HEK293 (cell line): ENCODE measurements at regions not wholly inside any gene's neighbourhood (a gene's known extent, or its start where the extent isn't known, plus 50 kb on each side); places are given as distances from the start of the nearest gene placed in this dataset.

ENCODE experiments used
- CTCF ChIA-PET: fragments of 350-600 bp; formaldehyde crosslinking; extraction: SDS; loops from one replicate; lab custom pipeline; 2021; ENCODE audit warnings: antibody characterized with exemption; lab: Yijun Ruan, JAX
- POLR2A ChIA-PET: fragments of 300-600 bp; formaldehyde crosslinking; extraction: SDS; loops from one replicate; lab custom pipeline; 2020; ENCODE audit warnings: antibody characterized with exemption, inconsistent platforms; lab: Yijun Ruan, JAX
- H3K27ac ChIP-seq: fragments of 200-500 bp; sonication (Bioruptor generic); 2 replicates; pipeline ENCODE4 v1.5.1; 2014; ENCODE audit warnings: low read depth, low read length, control low read depth, inconsistent platforms; ENCODE audit errors: extremely low read depth
- H3K36me3 ChIP-seq, 2 experiments: fragments of 200-500 bp in 1 of 2; sonication (Bioruptor generic) in 1 of 2; 1 replicate in 1 of 2; 2 replicates in 1 of 2; pipeline ENCODE4 v1.5.1; 2014 to 2017; ENCODE audit warnings: inconsistent platforms in 2 of 2, low read length in 2 of 2; ENCODE audit not compliant: control insufficient read depth in 2 of 2, insufficient read depth in 1 of 2
- H3K4me1 ChIP-seq: fragments of 200-500 bp; sonication (Bioruptor generic); 2 replicates; pipeline ENCODE4 v1.5.1; 2014; ENCODE audit warnings: mild to moderate bottlenecking, low read length, inconsistent platforms; ENCODE audit not compliant: control insufficient read depth, insufficient read depth
- H3K4me3 ChIP-seq: 2 replicates; pipeline ENCODE4 v1.5.1; 2011; ENCODE audit warnings: low read depth, mild to moderate bottlenecking, control low read depth, low read length, moderate library complexity
- H3K9me3 ChIP-seq: fragments of 200-500 bp; sonication (Bioruptor generic); 2 replicates; pipeline ENCODE4 v1.5.1; 2014; ENCODE audit warnings: low read depth, low read length, inconsistent platforms; ENCODE audit not compliant: control insufficient read depth, insufficient read depth
- EGR2 ChIP-seq: fragments of 450-650 bp; formaldehyde crosslinking; IDR thresholded peaks from 2 replicates; pipeline ENCODE4 v1.5.1; 2016; ENCODE audit warnings: low read depth, missing biosample characterization, missing genetic modification characterization
- GFI1B ChIP-seq: fragments of 450-650 bp; formaldehyde crosslinking; IDR thresholded peaks from 2 replicates; pipeline ENCODE4 v1.5.1; 2016; ENCODE audit warnings: missing biosample characterization, missing genetic modification characterization
- ZBTB8A ChIP-seq: fragments of 450-650 bp; formaldehyde crosslinking; IDR thresholded peaks from 2 replicates; pipeline ENCODE4 v1.5.1; 2016; ENCODE audit warnings: missing biosample characterization, missing genetic modification characterization
- ZFHX2 ChIP-seq: fragments of 450-650 bp; formaldehyde crosslinking; conservative IDR thresholded peaks from 2 replicates; pipeline ENCODE4 v1.5.1; 2016; ENCODE audit warnings: missing biosample characterization, missing genetic modification characterization
- ZIC2 ChIP-seq: fragments of 450-650 bp; formaldehyde crosslinking; IDR thresholded peaks from 2 replicates; pipeline ENCODE4 v1.5.1; 2016; ENCODE audit warnings: missing biosample characterization, missing genetic modification characterization
- ZNF140 ChIP-seq: fragments of 450-650 bp; formaldehyde crosslinking; IDR thresholded peaks from 2 replicates; pipeline ENCODE4 v1.5.1; 2016; ENCODE audit warnings: missing biosample characterization, missing genetic modification characterization
- ZNF341 ChIP-seq: fragments of 450-650 bp; formaldehyde crosslinking; IDR thresholded peaks from 2 replicates; pipeline ENCODE4; 2016; ENCODE audit warnings: low read depth, missing biosample characterization, missing genetic modification characterization
- ZNF423 ChIP-seq: fragments of 450-650 bp; formaldehyde crosslinking; IDR thresholded peaks from 2 replicates; pipeline ENCODE4 v1.5.1; 2016; ENCODE audit warnings: missing biosample characterization, missing genetic modification characterization
- ZNF596 ChIP-seq: fragments of 450-650 bp; IDR thresholded peaks from 2 replicates; pipeline ENCODE4 v1.5.0; 2018; ENCODE audit warnings: missing biosample characterization, mild to moderate bottlenecking, missing genetic modification characterization, moderate library complexity
- ZNF600 ChIP-seq: fragments of 450-650 bp; formaldehyde crosslinking; IDR thresholded peaks from 2 replicates; pipeline ENCODE4 v1.5.1; 2016; ENCODE audit warnings: missing biosample characterization, missing genetic modification characterization
- TF ChIP-seq, protein P1 (sequence below): fragments of 450-650 bp; formaldehyde crosslinking; IDR thresholded peaks from 2 replicates; pipeline ENCODE4 v1.5.1; 2016; ENCODE audit warnings: missing biosample characterization, missing genetic modification characterization
- TF ChIP-seq, protein P2 (sequence below): fragments of 450-650 bp; formaldehyde crosslinking; IDR thresholded peaks from 2 replicates; pipeline ENCODE4 v1.5.1; 2017; ENCODE audit warnings: missing biosample characterization, missing genetic modification characterization
- TF ChIP-seq, protein P3 (sequence below): fragments of 450-650 bp; formaldehyde crosslinking; IDR thresholded peaks from 2 replicates; pipeline ENCODE4 v1.5.1; 2016; ENCODE audit warnings: missing biosample characterization, missing genetic modification characterization
- TF ChIP-seq, protein P4 (sequence below): fragments of 450-650 bp; formaldehyde crosslinking; IDR thresholded peaks from 2 replicates; pipeline ENCODE4 v1.5.1; 2016; ENCODE audit warnings: missing biosample characterization, missing genetic modification characterization
- TF ChIP-seq, protein P5 (sequence below): fragments of 450-650 bp; formaldehyde crosslinking; IDR thresholded peaks from 2 replicates; pipeline ENCODE4 v1.5.1; 2017; ENCODE audit warnings: missing biosample characterization, missing genetic modification characterization
- TF ChIP-seq, protein P6 (sequence below): fragments of 450-650 bp; formaldehyde crosslinking; IDR thresholded peaks from 2 replicates; pipeline ENCODE4 v1.5.1; 2017; ENCODE audit warnings: missing biosample characterization, missing genetic modification characterization

DNA sequence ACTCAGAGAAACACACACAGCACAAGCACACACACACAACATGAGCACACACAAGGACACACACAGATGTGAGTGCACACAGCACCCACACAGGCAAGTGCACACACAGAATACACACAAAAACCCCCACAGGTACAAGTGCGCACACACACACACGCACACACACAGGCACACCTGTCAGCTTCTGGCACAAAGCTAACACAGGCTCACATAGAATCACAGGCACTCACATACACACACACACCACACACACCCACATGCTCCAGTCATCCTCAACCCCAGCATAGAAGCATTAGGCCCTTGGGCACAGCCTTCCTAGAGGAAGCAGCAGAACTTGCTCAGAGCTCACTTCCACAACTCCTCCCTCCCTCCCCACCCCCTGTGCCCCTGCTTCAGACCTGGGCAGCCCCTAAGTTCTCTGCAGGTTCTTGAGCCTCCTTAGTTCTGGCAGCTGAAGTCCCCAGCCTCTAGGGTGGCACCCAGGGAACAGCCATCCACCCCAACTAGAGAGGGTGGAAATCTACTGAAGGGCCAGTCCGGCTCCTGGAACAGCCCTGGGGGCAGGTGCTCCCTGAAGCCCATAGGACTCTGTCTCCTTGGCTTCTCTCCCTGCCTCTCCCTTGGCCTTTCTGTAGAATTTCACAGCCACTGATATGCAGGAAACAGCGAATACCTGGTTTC, 129.9 kb upstream of the VSTM2B start:
- Histone ChIP-seq H3K27ac (no peak overlapping the region), H3K4me1 (no peaks in the 10 kb centered on the region), H3K9me3 (peaks cover 7% of the 10 kb centered on the region; the same call in 1 of the 2 replicates), H3K36me3 (no peaks in the 10 kb centered on the region), H3K4me3 (no peak overlapping the region)
- TF ChIP-seq ZNF596 (no peak), EGR2 (tag by site-specific recombination) (peak; percentile 72; the same call in 1 of the 2 replicates), GFI1B (no peak), ZNF423 (no peak), ZNF600 (no peak), ZNF140 (no peak), ZNF341 (peak; percentile 67), ZBTB8A (tag by site-specific recombination) (no peak), ZFHX2 (tag by site-specific recombination) (peak; percentile 80)
- TF ChIP-seq, protein P1, sequence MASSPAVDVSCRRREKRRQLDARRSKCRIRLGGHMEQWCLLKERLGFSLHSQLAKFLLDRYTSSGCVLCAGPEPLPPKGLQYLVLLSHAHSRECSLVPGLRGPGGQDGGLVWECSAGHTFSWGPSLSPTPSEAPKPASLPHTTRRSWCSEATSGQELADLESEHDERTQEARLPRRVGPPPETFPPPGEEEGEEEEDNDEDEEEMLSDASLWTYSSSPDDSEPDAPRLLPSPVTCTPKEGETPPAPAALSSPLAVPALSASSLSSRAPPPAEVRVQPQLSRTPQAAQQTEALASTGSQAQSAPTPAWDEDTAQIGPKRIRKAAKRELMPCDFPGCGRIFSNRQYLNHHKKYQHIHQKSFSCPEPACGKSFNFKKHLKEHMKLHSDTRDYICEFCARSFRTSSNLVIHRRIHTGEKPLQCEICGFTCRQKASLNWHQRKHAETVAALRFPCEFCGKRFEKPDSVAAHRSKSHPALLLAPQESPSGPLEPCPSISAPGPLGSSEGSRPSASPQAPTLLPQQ: no peak
- TF ChIP-seq, protein P2, sequence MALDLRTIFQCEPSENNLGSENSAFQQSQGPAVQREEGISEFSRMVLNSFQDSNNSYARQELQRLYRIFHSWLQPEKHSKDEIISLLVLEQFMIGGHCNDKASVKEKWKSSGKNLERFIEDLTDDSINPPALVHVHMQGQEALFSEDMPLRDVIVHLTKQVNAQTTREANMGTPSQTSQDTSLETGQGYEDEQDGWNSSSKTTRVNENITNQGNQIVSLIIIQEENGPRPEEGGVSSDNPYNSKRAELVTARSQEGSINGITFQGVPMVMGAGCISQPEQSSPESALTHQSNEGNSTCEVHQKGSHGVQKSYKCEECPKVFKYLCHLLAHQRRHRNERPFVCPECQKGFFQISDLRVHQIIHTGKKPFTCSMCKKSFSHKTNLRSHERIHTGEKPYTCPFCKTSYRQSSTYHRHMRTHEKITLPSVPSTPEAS (tag by site-specific recombination): peak; percentile 54
- TF ChIP-seq, protein P3, sequence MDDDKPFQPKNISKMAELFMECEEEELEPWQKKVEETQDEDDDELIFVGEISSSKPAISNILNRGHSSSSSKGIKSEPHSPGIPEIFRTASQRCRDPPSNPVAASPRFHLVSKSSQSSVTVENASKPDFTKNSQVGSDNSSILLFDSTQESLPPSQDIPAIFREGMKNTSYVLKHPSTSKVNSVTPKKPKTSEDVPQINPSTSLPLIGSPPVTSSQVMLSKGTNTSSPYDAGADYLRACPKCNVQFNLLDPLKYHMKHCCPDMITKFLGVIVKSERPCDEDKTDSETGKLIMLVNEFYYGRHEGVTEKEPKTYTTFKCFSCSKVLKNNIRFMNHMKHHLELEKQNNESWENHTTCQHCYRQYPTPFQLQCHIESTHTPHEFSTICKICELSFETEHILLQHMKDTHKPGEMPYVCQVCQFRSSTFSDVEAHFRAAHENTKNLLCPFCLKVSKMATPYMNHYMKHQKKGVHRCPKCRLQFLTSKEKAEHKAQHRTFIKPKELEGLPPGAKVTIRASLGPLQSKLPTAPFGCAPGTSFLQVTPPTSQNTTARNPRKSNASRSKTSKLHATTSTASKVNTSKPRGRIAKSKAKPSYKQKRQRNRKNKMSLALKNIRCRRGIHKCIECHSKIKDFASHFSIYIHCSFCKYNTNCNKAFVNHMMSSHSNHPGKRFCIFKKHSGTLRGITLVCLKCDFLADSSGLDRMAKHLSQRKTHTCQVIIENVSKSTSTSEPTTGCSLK (tag by site-specific recombination): 0 out of 2 replicates have a peak, but pooled peaks have one; percentile 54
- TF ChIP-seq, protein P4, sequence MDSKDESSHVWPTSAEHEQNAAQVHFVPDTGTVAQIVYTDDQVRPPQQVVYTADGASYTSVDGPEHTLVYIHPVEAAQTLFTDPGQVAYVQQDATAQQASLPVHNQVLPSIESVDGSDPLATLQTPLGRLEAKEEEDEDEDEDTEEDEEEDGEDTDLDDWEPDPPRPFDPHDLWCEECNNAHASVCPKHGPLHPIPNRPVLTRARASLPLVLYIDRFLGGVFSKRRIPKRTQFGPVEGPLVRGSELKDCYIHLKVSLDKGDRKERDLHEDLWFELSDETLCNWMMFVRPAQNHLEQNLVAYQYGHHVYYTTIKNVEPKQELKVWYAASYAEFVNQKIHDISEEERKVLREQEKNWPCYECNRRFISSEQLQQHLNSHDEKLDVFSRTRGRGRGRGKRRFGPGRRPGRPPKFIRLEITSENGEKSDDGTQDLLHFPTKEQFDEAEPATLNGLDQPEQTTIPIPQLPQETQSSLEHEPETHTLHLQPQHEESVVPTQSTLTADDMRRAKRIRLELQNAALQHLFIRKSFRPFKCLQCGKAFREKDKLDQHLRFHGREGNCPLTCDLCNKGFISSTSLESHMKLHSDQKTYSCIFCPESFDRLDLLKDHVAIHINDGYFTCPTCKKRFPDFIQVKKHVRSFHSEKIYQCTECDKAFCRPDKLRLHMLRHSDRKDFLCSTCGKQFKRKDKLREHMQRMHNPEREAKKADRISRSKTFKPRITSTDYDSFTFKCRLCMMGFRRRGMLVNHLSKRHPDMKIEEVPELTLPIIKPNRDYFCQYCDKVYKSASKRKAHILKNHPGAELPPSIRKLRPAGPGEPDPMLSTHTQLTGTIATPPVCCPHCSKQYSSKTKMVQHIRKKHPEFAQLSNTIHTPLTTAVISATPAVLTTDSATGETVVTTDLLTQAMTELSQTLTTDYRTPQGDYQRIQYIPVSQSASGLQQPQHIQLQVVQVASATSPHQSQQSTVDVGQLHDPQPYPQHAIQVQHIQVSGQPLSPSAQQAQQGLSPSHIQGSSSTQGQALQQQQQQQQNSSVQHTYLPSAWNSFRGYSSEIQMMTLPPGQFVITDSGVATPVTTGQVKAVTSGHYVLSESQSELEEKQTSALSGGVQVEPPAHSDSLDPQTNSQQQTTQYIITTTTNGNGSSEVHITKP (tag by site-specific recombination): no peak
- CTCF ChIA-PET: interaction anchor here (0.6 to 1.3 kb wide), 2 partner anchors 83 to 84 kb away, joined by 3 read pairs; no protein-coding TSS in a partner anchor
- POLR2A ChIA-PET: no interaction called here

DNA sequence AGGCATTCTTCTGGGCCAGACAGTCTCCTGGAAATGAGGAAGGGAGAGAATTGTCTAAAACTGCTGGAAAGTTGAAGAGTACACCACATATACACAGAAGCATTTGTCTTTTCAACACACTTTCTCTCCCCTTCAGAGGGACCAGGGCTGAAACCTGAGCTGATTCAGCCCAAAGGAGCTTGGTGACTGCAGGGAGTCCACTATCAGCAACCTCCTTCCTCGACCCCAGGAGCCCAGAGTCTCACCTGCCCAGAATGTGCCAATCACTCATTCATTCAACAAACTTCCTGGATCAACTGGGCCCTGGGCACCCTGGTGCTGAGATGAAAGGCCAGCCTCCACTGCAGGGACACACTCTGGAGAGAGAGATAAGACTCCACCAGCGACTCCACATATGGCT, 128.9 kb upstream of the VSTM2B start:
- no peak overlapping the region for H3K4me3 ChIP-seq
- H3K27ac ChIP-seq: no peak overlapping the region
- H3K9me3 ChIP-seq: peaks cover under 1% of the 10 kb centered on the region; the same call in 1 of the 2 replicates
- CTCF ChIA-PET: interaction anchor here (1.0 to 1.3 kb wide), 2 partner anchors 8 to 82 kb away, joined by 3 to 4 read pairs; no protein-coding TSS in a partner anchor
- no peaks in the 10 kb centered on the region for H3K4me1 ChIP-seq
- TF ChIP-seq, protein P5, sequence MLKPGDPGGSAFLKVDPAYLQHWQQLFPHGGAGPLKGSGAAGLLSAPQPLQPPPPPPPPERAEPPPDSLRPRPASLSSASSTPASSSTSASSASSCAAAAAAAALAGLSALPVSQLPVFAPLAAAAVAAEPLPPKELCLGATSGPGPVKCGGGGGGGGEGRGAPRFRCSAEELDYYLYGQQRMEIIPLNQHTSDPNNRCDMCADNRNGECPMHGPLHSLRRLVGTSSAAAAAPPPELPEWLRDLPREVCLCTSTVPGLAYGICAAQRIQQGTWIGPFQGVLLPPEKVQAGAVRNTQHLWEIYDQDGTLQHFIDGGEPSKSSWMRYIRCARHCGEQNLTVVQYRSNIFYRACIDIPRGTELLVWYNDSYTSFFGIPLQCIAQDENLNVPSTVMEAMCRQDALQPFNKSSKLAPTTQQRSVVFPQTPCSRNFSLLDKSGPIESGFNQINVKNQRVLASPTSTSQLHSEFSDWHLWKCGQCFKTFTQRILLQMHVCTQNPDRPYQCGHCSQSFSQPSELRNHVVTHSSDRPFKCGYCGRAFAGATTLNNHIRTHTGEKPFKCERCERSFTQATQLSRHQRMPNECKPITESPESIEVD (tag by site-specific recombination): no peak
- TF ChIP-seq ZIC2 (tag by site-specific recombination) (peak; percentile 60), ZNF423 (no peak)
- TF ChIP-seq, protein P6, sequence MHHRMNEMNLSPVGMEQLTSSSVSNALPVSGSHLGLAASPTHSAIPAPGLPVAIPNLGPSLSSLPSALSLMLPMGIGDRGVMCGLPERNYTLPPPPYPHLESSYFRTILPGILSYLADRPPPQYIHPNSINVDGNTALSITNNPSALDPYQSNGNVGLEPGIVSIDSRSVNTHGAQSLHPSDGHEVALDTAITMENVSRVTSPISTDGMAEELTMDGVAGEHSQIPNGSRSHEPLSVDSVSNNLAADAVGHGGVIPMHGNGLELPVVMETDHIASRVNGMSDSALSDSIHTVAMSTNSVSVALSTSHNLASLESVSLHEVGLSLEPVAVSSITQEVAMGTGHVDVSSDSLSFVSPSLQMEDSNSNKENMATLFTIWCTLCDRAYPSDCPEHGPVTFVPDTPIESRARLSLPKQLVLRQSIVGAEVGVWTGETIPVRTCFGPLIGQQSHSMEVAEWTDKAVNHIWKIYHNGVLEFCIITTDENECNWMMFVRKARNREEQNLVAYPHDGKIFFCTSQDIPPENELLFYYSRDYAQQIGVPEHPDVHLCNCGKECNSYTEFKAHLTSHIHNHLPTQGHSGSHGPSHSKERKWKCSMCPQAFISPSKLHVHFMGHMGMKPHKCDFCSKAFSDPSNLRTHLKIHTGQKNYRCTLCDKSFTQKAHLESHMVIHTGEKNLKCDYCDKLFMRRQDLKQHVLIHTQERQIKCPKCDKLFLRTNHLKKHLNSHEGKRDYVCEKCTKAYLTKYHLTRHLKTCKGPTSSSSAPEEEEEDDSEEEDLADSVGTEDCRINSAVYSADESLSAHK (tag by site-specific recombination): no peak
- POLR2A ChIA-PET: no interaction called here
- no peaks in the 10 kb centered on the region for H3K36me3 ChIP-seq
